ENCODE measurements at regions not wholly inside any gene's neighbourhood (a gene's known extent, or its start where the extent isn't known, plus 50 kb on each side); places are given as distances from the start of the nearest gene placed in this dataset.

- ChIA-PET CTCF (no interaction called here), POLR2A (ENCODE audit: low non-redundant PET) (no interaction called here)
- DNase-seq (ENCODE audit: low spot score), result no peak
- TF ChIP-seq CTCF (conservative IDR thresholded peaks at IDR 0.05; ENCODE audit: low read depth), result no peak
- no peak overlapping the region for H3K27ac ChIP-seq
These were observed 309.6 kb upstream of the KCNH8 start for GRCh38 chr3:18838758-18839157.

- ChIA-PET CTCF (no interaction called here), POLR2A (ENCODE audit: low non-redundant PET) (no interaction called here)
- no peak for DNase-seq (ENCODE audit: low spot score)
- no peak overlapping the region for H3K27ac ChIP-seq
- no peak for TF ChIP-seq CTCF (conservative IDR thresholded peaks at IDR 0.05; ENCODE audit: low read depth)
These were observed 311.1 kb upstream of the KCNH8 start for GRCh38 chr3:18837137-18837755.

- POLR2A ChIA-PET (ENCODE audit: low non-redundant PET), result no interaction called here
- no peak for DNase-seq (ENCODE audit: low spot score)
- CTCF ChIA-PET, result no interaction called here
- TF ChIP-seq CTCF (conservative IDR thresholded peaks at IDR 0.05; ENCODE audit: low read depth), result no peak
- H3K27ac ChIP-seq, result no peak overlapping the region
These were observed 313.3 kb upstream of the KCNH8 start for GRCh38 chr3:18835021-18835420.

GRCh38 chr3:18830087-18830486 lies 318.2 kb upstream of the KCNH8 start:
- DNase-seq (ENCODE audit: low spot score), result no peak
- no peak for TF ChIP-seq CTCF (conservative IDR thresholded peaks at IDR 0.05; ENCODE audit: low read depth)
- CTCF ChIA-PET, result no interaction called here
- no peak overlapping the region for H3K27ac ChIP-seq
- POLR2A ChIA-PET (ENCODE audit: low non-redundant PET), result no interaction called here

- no peak for DNase-seq (ENCODE audit: low spot score)
- ChIA-PET POLR2A (ENCODE audit: low non-redundant PET) (no interaction called here), CTCF (no interaction called here)
- no peak overlapping the region for H3K27ac ChIP-seq
- no peak for TF ChIP-seq CTCF (conservative IDR thresholded peaks at IDR 0.05; ENCODE audit: low read depth)
These were observed 319.7 kb upstream of the KCNH8 start for GRCh38 chr3:18828637-18829036.

- ChIA-PET POLR2A (ENCODE audit: low non-redundant PET) (no interaction called here), CTCF (no interaction called here)
- DNase-seq (ENCODE audit: low spot score), result no peak
- no peak overlapping the region for H3K27ac ChIP-seq
- no peak for TF ChIP-seq CTCF (conservative IDR thresholded peaks at IDR 0.05; ENCODE audit: low read depth)
These were observed 320.6 kb upstream of the KCNH8 start for GRCh38 chr3:18827664-18828063.

GRCh38 chr3:18825665-18826064 lies 322.6 kb upstream of the KCNH8 start:
- DNase-seq (ENCODE audit: low spot score), result no peak
- H3K27ac ChIP-seq, result no peak overlapping the region
- POLR2A ChIA-PET (ENCODE audit: low non-redundant PET), result no interaction called here
- TF ChIP-seq CTCF (conservative IDR thresholded peaks at IDR 0.05; ENCODE audit: low read depth), result no peak
- CTCF ChIA-PET, result no interaction called here

Measured in RWPE1 (cell line).